ENCODE measurements at regions not wholly inside any gene's neighbourhood (a gene's known extent, or its start where the extent isn't known, plus 50 kb on each side); places are given as distances from the start of the nearest gene placed in this dataset.

DNA sequence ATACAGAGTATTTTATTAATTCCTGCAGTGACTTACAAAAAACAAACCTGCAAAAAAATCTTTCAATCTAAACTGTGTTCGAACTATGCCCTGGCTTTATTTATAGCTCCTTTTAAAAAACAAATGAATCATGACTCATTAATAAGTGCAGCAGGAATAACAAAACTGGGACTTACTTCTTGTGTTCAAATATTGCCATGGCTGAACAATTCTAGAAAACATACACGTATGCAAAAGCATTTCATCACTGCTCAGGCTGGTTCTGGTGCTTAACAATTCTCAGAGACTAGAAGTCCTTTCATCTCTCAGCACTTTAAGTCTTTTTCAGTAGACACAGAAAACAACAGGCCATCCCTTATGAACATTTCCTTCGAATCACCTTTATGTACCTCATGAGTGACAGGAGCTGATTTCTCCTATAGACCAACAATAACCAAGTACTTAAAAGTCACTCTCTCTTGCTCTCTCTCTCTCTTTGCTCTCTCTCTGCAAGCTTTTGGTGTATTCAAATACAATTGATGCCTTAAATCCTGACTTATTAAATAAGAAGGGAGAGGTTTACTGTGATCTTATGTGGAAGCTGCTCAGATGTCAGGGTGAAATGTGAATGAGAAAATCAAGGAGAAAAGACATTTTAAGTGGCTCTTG lies 268.8 kb downstream of the TTC8 start:
- TF ChIP-seq, protein P1, sequence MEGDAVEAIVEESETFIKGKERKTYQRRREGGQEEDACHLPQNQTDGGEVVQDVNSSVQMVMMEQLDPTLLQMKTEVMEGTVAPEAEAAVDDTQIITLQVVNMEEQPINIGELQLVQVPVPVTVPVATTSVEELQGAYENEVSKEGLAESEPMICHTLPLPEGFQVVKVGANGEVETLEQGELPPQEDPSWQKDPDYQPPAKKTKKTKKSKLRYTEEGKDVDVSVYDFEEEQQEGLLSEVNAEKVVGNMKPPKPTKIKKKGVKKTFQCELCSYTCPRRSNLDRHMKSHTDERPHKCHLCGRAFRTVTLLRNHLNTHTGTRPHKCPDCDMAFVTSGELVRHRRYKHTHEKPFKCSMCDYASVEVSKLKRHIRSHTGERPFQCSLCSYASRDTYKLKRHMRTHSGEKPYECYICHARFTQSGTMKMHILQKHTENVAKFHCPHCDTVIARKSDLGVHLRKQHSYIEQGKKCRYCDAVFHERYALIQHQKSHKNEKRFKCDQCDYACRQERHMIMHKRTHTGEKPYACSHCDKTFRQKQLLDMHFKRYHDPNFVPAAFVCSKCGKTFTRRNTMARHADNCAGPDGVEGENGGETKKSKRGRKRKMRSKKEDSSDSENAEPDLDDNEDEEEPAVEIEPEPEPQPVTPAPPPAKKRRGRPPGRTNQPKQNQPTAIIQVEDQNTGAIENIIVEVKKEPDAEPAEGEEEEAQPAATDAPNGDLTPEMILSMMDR (IDR thresholded peaks at IDR 0.05): no peak
- TF ChIP-seq POLR2AphosphoS5 (IDR thresholded peaks at IDR 0.05) (no peak), EP300 (IDR thresholded peaks at IDR 0.05) (no peak)

Measured in sigmoid colon (tissue), 4 donors.